HCT116 (cell line): ENCODE measurements at regions not wholly inside any gene's neighbourhood (a gene's known extent, or its start where the extent isn't known, plus 50 kb on each side); places are given as distances from the start of the nearest gene placed in this dataset.

Source experiments
- ATAC-seq: fragments of 200-7000 bp; cut with Tn5 transposase; 2 replicates; pipeline ENCODE4 v1.9.1; 2020; ENCODE audit warnings: mild to moderate bottlenecking, moderate library complexity
- BruUV-seq: library from RNA; stranded (reverse); fragments of 400-500 nt; replicated peaks from 2 replicates; lab custom pipeline; 2021; lab: Mats Ljungman, UMichigan
- CTCF ChIA-PET: fragments of 300-600 bp; sonication (Branson Sonifier 250); formaldehyde crosslinking; loops from one replicate; lab custom pipeline; 2021; ENCODE audit warnings: antibody characterized with exemption; lab: Charles Lee
- POLR2A ChIA-PET: fragments of 300-600, 350-600 bp; sonication (Branson Sonifier 250); formaldehyde crosslinking; loops from one replicate; lab custom pipeline; 2021; ENCODE audit warnings: antibody characterized with exemption; lab: Charles Lee
- RAD21 ChIA-PET, 2 experiments: fragments of 300-600 bp; sonication (Branson Sonifier 250); formaldehyde crosslinking; loops; one replicate each; lab custom pipeline; 2023; ENCODE audit warnings: low total read pairs in 2 of 2; ENCODE audit not compliant: uncharacterized antibody in 2 of 2, unreplicated experiment in 2 of 2, low non-redundant PET in 1 of 2; lab: Charles Lee
- DNase-seq: peaks from one replicate; pipeline ENCODE4 v3.0.0-alpha.2; 2010; ENCODE audit warnings: low read depth, low spot score
- H2AFZ ChIP-seq: fragments of 200-600 bp; shearing (Covaris generic), sonication (generic); 2 replicates; pipeline ENCODE4 v1.6.1; 2017; ENCODE audit warnings: low read depth, mixed run types, mixed read lengths, antibody characterized with exemption, low read length; ENCODE audit not compliant: poor library complexity, severe bottlenecking
- H3K27ac ChIP-seq: 2 replicates; pipeline ENCODE4 v1.5.1; 2012; ENCODE audit warnings: low read depth, low read length
- H3K27me3 ChIP-seq: fragments of 200-600 bp; sonication (generic); 2 replicates; pipeline ENCODE4 v1.6.1; 2016; ENCODE audit warnings: mixed run types, low read length, mixed read lengths; ENCODE audit not compliant: insufficient read depth
- H3K36me3 ChIP-seq, 2 experiments: fragments of 200-500 bp in 1 of 2; fragments of 200-600 bp in 1 of 2; sonication (Bioruptor generic) in 1 of 2; sonication (generic) in 1 of 2; 2 replicates each; pipeline versions ENCODE4 v1.5.1 to v1.6.1; 2014 to 2016; ENCODE audit warnings: low read length in 2 of 2, inconsistent platforms in 1 of 2, mixed read lengths in 1 of 2, mixed run types in 1 of 2; ENCODE audit not compliant: insufficient read depth in 2 of 2, control insufficient read depth in 1 of 2
- H3K4me1 ChIP-seq, 2 experiments: fragments of 200-600 bp in 1 of 2; sonication (generic) in 1 of 2; 2 replicates each; pipeline versions ENCODE4 v1.5.1 to v1.6.1; 2012 to 2017; ENCODE audit warnings: low read length in 2 of 2, inconsistent platforms in 1 of 2, mild to moderate bottlenecking in 1 of 2, mixed read lengths in 1 of 2, mixed run types in 1 of 2, moderate library complexity in 1 of 2; ENCODE audit not compliant: insufficient read depth in 2 of 2, control insufficient read depth in 1 of 2
- H3K4me2 ChIP-seq: fragments of 200-600 bp; sonication (generic); 2 replicates; pipeline ENCODE4 v1.6.1; 2017; ENCODE audit warnings: mixed run types, low read length, mixed read lengths
- H3K4me3 ChIP-seq, 2 experiments: fragments of 200-600 bp in 1 of 2; sonication (generic) in 1 of 2; replicated peaks in 1 of 2; 2 replicates each; pipeline ENCODE4 v1.5.1; 2011 to 2016; ENCODE audit warnings: low read length in 2 of 2, control low read depth in 1 of 2, low read depth in 1 of 2, mild to moderate bottlenecking in 1 of 2, mixed read lengths in 1 of 2, mixed run types in 1 of 2
- H3K79me2 ChIP-seq: fragments of 200-600 bp; sonication (generic); 2 replicates; pipeline ENCODE4 v1.6.1; 2017; ENCODE audit warnings: mild to moderate bottlenecking, mixed run types, low read length, moderate library complexity, mixed read lengths; ENCODE audit not compliant: insufficient read depth
- H3K9ac ChIP-seq: fragments of 200-600 bp; sonication (generic); 2 replicates; pipeline ENCODE4 v1.6.1; 2016; ENCODE audit warnings: low read length, mixed read lengths
- H3K9me2 ChIP-seq: fragments of 200-600 bp; sonication (generic), shearing (Covaris generic); 2 replicates; pipeline ENCODE4 v1.6.1; 2017; ENCODE audit warnings: mixed run types, mild to moderate bottlenecking, moderate library complexity; ENCODE audit not compliant: insufficient read depth
- H3K9me3 ChIP-seq, 2 experiments: fragments of 200-500 bp in 1 of 2; fragments of 200-600 bp in 1 of 2; sonication (Bioruptor generic) in 1 of 2; sonication (generic) in 1 of 2; 2 replicates each; pipeline ENCODE4 v1.6.1; 2014 to 2017; ENCODE audit warnings: low read length in 2 of 2, mixed read lengths in 2 of 2, inconsistent platforms in 1 of 2, low read depth in 1 of 2, mild to moderate bottlenecking in 1 of 2, mixed run types in 1 of 2, moderate library complexity in 1 of 2; ENCODE audit not compliant: control insufficient read depth in 1 of 2, insufficient read depth in 1 of 2
- H4K20me1 ChIP-seq: fragments of 200-600 bp; sonication (generic), shearing (Covaris generic); 2 replicates; pipeline ENCODE4 v1.6.1; 2017; ENCODE audit warnings: mixed run types, mild to moderate bottlenecking, moderate library complexity; ENCODE audit not compliant: insufficient read depth
- ATF3 ChIP-seq: IDR thresholded peaks from 2 replicates; pipeline ENCODE4 v1.6.1; 2012
- CTCF ChIP-seq, 3 experiments: fragments of 200-600 bp in 1 of 3; sonication (generic) in 1 of 3; IDR thresholded peaks in 2 of 3; conservative IDR thresholded peaks in 1 of 3; 2 replicates each; pipeline ENCODE4 v1.5.1; 2012 to 2017; ENCODE audit warnings: low read depth in 2 of 3, low read length in 2 of 3, antibody characterized with exemption in 1 of 3, borderline replicate concordance in 1 of 3, control low read depth in 1 of 3, mild to moderate bottlenecking in 1 of 3, mixed read lengths in 1 of 3, mixed run types in 1 of 3, moderate library complexity in 1 of 3; ENCODE audit not compliant: insufficient read depth in 1 of 3
- EGR1 ChIP-seq: IDR thresholded peaks from 2 replicates; pipeline ENCODE4 v1.6.1; 2012; ENCODE audit warnings: low read depth
- ELF1 ChIP-seq: IDR thresholded peaks from 2 replicates; pipeline ENCODE4 v1.6.1; 2012; ENCODE audit warnings: low read depth, borderline replicate concordance
- EZH2phosphoT487 ChIP-seq: fragments of 200-600 bp; IDR thresholded peaks from 2 replicates; pipeline ENCODE4 v1.6.1; 2018; ENCODE audit warnings: antibody characterized with exemption, borderline replicate concordance
- FOSL1 ChIP-seq: IDR thresholded peaks from 2 replicates; pipeline ENCODE4 v1.6.1; 2012; ENCODE audit warnings: low read depth
- MAX ChIP-seq: IDR thresholded peaks from 2 replicates; pipeline ENCODE4 v1.6.1; 2012
- POLR2AphosphoS5 ChIP-seq: IDR thresholded peaks from 2 replicates; pipeline ENCODE4 v1.6.1; 2011; ENCODE audit warnings: mild to moderate bottlenecking, low read depth, low read length, moderate library complexity
- RAD21 ChIP-seq: IDR thresholded peaks from 2 replicates; pipeline ENCODE4 v1.6.1; 2012; ENCODE audit warnings: low read depth, mild to moderate bottlenecking
- REST ChIP-seq: IDR thresholded peaks from 2 replicates; pipeline ENCODE4 v1.6.1; 2012; ENCODE audit warnings: low read depth
- TCF7L2 ChIP-seq: IDR thresholded peaks from 2 replicates; pipeline ENCODE4 v1.7.0; 2011; ENCODE audit warnings: borderline replicate concordance, inconsistent platforms; ENCODE audit not compliant: insufficient read depth, insufficient read length; ENCODE audit errors: extremely low read depth
- ZFX ChIP-seq: fragments of 450-650 bp; IDR thresholded peaks from 2 replicates; pipeline ENCODE4 v1.6.1; 2017
- intact Hi-C: fragments of 100-400 bp; cut with micrococcal nuclease; formaldehyde crosslinking; loops from 2 replicates; pipeline ENCODE4 v1.10.0; 2022

- no peak; the same call in 1 of the 2 replicates for TF ChIP-seq ELF1
These were observed 915.8 kb downstream of the VRK1 start (continued) for GRCh38 chr14:97713023-97713422.

- no peak overlapping the region for H3K4me2 ChIP-seq
- CTCF ChIA-PET: no interaction called here
- no peak for ATAC-seq
- H3K4me3 ChIP-seq: no peak overlapping the region
- H2AFZ ChIP-seq: no peak overlapping the region
- H3K36me3 ChIP-seq: no peaks in the 10 kb centered on the region
- intact Hi-C loops: loop anchor here (10.0 kb wide), 1 partner anchor 534 kb away; no protein-coding TSS in a partner anchor
- TF ChIP-seq TCF7L2 (no peak), POLR2AphosphoS5 (no peak)
- BruUV-seq: no TSS peak
- POLR2A ChIA-PET: no interaction called here
- H3K79me2 ChIP-seq: no peaks in the 10 kb centered on the region
- no peak overlapping the region for H3K27ac ChIP-seq
- H3K27me3 ChIP-seq: no peaks in the 10 kb centered on the region
- no peak for DNase-seq
- no peaks in the 10 kb centered on the region for H4K20me1 ChIP-seq
- H3K9ac ChIP-seq: no peak overlapping the region
- no peaks in the 10 kb centered on the region for H3K4me1 ChIP-seq
- no peaks in the 10 kb centered on the region for H3K9me2 ChIP-seq
- H3K9me3 ChIP-seq: 0 out of 4 replicates have a peak, but pooled peaks cover 0 to 3% of the 10 kb centered on the region in 2 experiments
- RAD21 ChIA-PET: no interaction called here
These were observed 921.8 kb downstream of the VRK1 start for GRCh38 chr14:97718886-97719442.

GRCh38 chr14:97719931-97720330, 922.7 kb downstream of the VRK1 start:
- Histone ChIP-seq H3K9me2 (no peaks in the 10 kb centered on the region), H3K4me3 (no peak overlapping the region), H3K27ac (no peak overlapping the region), H3K79me2 (no peaks in the 10 kb centered on the region), H3K4me2 (no peak overlapping the region), H3K9me3 (0 out of 4 replicates have a peak, but pooled peaks cover 0 to 3% of the 10 kb centered on the region in 2 experiments), H4K20me1 (no peaks in the 10 kb centered on the region), H3K36me3 (no peaks in the 10 kb centered on the region), H2AFZ (no peak overlapping the region), H3K27me3 (no peaks in the 10 kb centered on the region), H3K4me1 (no peaks in the 10 kb centered on the region), H3K9ac (no peak overlapping the region)
- intact Hi-C loops: loop anchor here (10.0 kb wide), 1 partner anchor 535 kb away; no protein-coding TSS in a partner anchor
- no peak for DNase-seq
- CTCF ChIA-PET: no interaction called here
- no peak for ATAC-seq
- POLR2A ChIA-PET: interaction anchor here (0.7 kb wide), 1 partner anchor 165 kb away, joined by 3 read pairs; no protein-coding TSS in a partner anchor
- RAD21 ChIA-PET: no interaction called here
- BruUV-seq: no TSS peak
- TF ChIP-seq ZFX (no peak), REST (no peak), MAX (no peak), ATF3 (no peak), EGR1 (no peak), EZH2phosphoT487 (no peak), CTCF (IDR thresholded peaks at IDR 0.05 in 2 of 3, conservative IDR thresholded peaks at IDR 0.05 in 1 of 3; ENCODE audit: borderline replicate concordance in 1 of 3, insufficient read depth in 1 of 3, low read depth in 2 of 3, low read length in 2 of 3) (no peak), FOSL1 (no peak), RAD21 (no peak), ELF1 (no peak)
